Sigmoid colon (tissue), 3 donors: ENCODE measurements at regions not wholly inside any gene's neighbourhood (a gene's known extent, or its start where the extent isn't known, plus 50 kb on each side); places are given as distances from the start of the nearest gene placed in this dataset.

ENCODE experiments used
- POLR2A ChIP-seq, 2 donors: fragments of 450-650 bp; IDR thresholded peaks; one replicate each; pipeline ENCODE4 v1.6.1; 2016; ENCODE audit warnings: antibody characterized with exemption in 2 of 2, mild to moderate bottlenecking in 2 of 2, moderate library complexity in 2 of 2
- TF ChIP-seq, protein P1 (sequence below), 4 experiments: fragments of 450-650 bp in 3 of 4; fragments of 200-600 bp in 1 of 4; IDR thresholded peaks; one replicate each; pipeline ENCODE4 v1.5.1; 2016 to 2019; ENCODE audit warnings: antibody characterized with exemption in 4 of 4, mild to moderate bottlenecking in 3 of 4, moderate library complexity in 2 of 4

DNA sequence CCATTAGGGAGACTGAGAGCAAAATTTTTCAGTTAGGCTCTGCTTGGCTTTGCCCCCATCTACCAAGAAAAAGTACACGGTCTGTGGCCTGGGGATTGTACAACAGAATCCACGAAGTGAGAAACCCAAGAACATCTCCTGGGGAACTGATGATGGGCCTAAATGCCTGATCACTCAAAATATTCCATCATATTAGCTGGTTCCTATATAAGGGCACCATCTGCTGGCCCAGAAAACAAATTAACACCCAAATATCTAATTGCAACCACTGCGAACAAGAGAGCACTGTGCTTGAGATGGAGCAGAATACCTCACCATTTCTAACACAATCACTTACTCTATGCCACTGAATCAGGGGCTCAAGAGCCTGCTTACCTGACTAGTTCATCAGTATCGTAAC lies 250.8 kb upstream of the RBMY1B start:
- TF ChIP-seq, protein P1, sequence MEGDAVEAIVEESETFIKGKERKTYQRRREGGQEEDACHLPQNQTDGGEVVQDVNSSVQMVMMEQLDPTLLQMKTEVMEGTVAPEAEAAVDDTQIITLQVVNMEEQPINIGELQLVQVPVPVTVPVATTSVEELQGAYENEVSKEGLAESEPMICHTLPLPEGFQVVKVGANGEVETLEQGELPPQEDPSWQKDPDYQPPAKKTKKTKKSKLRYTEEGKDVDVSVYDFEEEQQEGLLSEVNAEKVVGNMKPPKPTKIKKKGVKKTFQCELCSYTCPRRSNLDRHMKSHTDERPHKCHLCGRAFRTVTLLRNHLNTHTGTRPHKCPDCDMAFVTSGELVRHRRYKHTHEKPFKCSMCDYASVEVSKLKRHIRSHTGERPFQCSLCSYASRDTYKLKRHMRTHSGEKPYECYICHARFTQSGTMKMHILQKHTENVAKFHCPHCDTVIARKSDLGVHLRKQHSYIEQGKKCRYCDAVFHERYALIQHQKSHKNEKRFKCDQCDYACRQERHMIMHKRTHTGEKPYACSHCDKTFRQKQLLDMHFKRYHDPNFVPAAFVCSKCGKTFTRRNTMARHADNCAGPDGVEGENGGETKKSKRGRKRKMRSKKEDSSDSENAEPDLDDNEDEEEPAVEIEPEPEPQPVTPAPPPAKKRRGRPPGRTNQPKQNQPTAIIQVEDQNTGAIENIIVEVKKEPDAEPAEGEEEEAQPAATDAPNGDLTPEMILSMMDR (IDR thresholded peaks at IDR 0.05) = no peak
- no peak for TF ChIP-seq POLR2A (IDR thresholded peaks at IDR 0.05)
